NB4 (cell line): ENCODE measurements at regions not wholly inside any gene's neighbourhood (a gene's known extent, or its start where the extent isn't known, plus 50 kb on each side); places are given as distances from the start of the nearest gene placed in this dataset.

Source experiments
- POLR2A ChIP-seq: IDR thresholded peaks from 2 replicates; pipeline ENCODE4 v1.6.1; 2011; ENCODE audit warnings: mild to moderate bottlenecking; ENCODE audit not compliant: insufficient read length; ENCODE audit errors: extremely low read depth
- TF ChIP-seq, protein P1 (sequence below): IDR thresholded peaks from one replicate; pipeline ENCODE4 v1.5.1; 2012; ENCODE audit warnings: low read depth, low read length

GRCh38 chr3:190197346-190197763, 76.7 kb upstream of the P3H2 start:
- no peak for TF ChIP-seq POLR2A
- TF ChIP-seq, protein P1, sequence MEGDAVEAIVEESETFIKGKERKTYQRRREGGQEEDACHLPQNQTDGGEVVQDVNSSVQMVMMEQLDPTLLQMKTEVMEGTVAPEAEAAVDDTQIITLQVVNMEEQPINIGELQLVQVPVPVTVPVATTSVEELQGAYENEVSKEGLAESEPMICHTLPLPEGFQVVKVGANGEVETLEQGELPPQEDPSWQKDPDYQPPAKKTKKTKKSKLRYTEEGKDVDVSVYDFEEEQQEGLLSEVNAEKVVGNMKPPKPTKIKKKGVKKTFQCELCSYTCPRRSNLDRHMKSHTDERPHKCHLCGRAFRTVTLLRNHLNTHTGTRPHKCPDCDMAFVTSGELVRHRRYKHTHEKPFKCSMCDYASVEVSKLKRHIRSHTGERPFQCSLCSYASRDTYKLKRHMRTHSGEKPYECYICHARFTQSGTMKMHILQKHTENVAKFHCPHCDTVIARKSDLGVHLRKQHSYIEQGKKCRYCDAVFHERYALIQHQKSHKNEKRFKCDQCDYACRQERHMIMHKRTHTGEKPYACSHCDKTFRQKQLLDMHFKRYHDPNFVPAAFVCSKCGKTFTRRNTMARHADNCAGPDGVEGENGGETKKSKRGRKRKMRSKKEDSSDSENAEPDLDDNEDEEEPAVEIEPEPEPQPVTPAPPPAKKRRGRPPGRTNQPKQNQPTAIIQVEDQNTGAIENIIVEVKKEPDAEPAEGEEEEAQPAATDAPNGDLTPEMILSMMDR, result no peak
